ENCODE measurements at regions not wholly inside any gene's neighbourhood (a gene's known extent, or its start where the extent isn't known, plus 50 kb on each side); places are given as distances from the start of the nearest gene placed in this dataset.

DNA sequence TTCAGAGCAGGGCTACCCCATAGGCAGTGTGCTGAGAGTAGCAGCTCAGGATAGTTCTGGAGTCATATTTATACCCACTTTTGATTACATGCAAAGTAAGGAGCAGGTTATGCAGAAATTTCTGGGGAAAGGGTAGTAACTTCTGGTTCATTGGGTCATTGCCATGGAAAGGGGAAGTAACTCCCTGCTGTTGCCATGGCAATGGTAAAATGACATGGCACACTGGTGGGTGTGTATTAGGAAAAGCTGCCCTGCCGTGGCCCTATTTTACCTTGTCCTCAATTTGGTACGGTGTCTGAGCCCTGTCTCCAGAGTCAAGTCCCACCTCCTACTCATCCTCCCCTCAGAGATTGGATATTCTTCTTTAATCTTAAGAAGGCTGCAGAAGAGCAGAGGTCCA is 526.7 kb upstream of the TYRP1 start:
- TF ChIP-seq, protein P1, sequence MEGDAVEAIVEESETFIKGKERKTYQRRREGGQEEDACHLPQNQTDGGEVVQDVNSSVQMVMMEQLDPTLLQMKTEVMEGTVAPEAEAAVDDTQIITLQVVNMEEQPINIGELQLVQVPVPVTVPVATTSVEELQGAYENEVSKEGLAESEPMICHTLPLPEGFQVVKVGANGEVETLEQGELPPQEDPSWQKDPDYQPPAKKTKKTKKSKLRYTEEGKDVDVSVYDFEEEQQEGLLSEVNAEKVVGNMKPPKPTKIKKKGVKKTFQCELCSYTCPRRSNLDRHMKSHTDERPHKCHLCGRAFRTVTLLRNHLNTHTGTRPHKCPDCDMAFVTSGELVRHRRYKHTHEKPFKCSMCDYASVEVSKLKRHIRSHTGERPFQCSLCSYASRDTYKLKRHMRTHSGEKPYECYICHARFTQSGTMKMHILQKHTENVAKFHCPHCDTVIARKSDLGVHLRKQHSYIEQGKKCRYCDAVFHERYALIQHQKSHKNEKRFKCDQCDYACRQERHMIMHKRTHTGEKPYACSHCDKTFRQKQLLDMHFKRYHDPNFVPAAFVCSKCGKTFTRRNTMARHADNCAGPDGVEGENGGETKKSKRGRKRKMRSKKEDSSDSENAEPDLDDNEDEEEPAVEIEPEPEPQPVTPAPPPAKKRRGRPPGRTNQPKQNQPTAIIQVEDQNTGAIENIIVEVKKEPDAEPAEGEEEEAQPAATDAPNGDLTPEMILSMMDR (IDR thresholded peaks at IDR 0.05), result no peak
- TF ChIP-seq ZFX (IDR thresholded peaks at IDR 0.05; ENCODE audit: borderline replicate concordance), result no peak

Data from 22Rv1 (cell line).